ENCODE measurements at regions not wholly inside any gene's neighbourhood (a gene's known extent, or its start where the extent isn't known, plus 50 kb on each side); places are given as distances from the start of the nearest gene placed in this dataset.

DNA sequence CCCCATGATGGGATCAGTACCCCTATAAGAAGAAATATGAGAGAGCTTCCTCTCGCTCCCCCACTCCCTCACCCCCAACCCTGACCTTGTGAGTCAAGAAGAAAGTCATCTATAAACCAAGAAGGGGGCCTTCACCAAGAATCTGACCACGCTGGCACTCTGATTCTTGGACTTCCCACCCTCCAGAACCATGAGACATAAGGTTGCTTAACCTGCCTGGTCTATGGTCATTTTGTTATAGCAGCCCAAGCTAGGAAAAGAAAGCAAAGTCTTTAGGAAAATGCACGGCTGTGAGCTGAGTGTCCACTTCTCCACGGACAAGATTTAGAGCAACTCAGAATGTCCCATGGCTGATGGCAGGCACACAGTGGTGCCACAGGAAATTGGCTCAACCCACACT, 333.5 kb downstream of the SOX9 start:
- no peak overlapping the region for H2AFZ ChIP-seq (ENCODE audit: low read length)
- H4K20me1 ChIP-seq (ENCODE audit: control insufficient read depth, extremely low read depth, insufficient read depth, low read length): no peaks in the 10 kb centered on the region
- no peaks in the 10 kb centered on the region for H3K79me2 ChIP-seq (ENCODE audit: control insufficient read depth, insufficient read depth, low read length)
- TF ChIP-seq, protein P1, sequence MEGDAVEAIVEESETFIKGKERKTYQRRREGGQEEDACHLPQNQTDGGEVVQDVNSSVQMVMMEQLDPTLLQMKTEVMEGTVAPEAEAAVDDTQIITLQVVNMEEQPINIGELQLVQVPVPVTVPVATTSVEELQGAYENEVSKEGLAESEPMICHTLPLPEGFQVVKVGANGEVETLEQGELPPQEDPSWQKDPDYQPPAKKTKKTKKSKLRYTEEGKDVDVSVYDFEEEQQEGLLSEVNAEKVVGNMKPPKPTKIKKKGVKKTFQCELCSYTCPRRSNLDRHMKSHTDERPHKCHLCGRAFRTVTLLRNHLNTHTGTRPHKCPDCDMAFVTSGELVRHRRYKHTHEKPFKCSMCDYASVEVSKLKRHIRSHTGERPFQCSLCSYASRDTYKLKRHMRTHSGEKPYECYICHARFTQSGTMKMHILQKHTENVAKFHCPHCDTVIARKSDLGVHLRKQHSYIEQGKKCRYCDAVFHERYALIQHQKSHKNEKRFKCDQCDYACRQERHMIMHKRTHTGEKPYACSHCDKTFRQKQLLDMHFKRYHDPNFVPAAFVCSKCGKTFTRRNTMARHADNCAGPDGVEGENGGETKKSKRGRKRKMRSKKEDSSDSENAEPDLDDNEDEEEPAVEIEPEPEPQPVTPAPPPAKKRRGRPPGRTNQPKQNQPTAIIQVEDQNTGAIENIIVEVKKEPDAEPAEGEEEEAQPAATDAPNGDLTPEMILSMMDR (conservative IDR thresholded peaks at IDR 0.05 in 1 of 2, IDR thresholded peaks at IDR 0.05 in 1 of 2; ENCODE audit: low read depth in 1 of 2, low read length in 2 of 2): no peak
- no peak for TF ChIP-seq EZH2 (IDR thresholded peaks at IDR 0.05; ENCODE audit: low read length, missing control alignments)
- H3K4me3 ChIP-seq (replicated peaks in 1 of 4; ENCODE audit: control extremely low read depth in 1 of 4, insufficient read depth in 1 of 4, low read depth in 3 of 4, low read length in 4 of 4): no peak overlapping the region
- no peak overlapping the region for H3K27ac ChIP-seq (ENCODE audit: insufficient read depth, low read length)
- no peaks in the 10 kb centered on the region for H3K9me3 ChIP-seq (ENCODE audit: control insufficient read depth, insufficient read depth, low read depth, low read length)
- no peak overlapping the region for H3K9ac ChIP-seq (ENCODE audit: insufficient read depth, low read length)
- peaks cover 3% of the 10 kb centered on the region for H3K4me1 ChIP-seq (ENCODE audit: control insufficient read depth, extremely low read depth, insufficient read depth, low read length)
- no peaks in the 10 kb centered on the region for H3K27me3 ChIP-seq (ENCODE audit: control insufficient read depth, insufficient read depth, low read length)
- H3K4me2 ChIP-seq (ENCODE audit: extremely low read depth, insufficient read depth, low read length): no peak overlapping the region
- no peaks in the 10 kb centered on the region for H3K36me3 ChIP-seq (ENCODE audit: control insufficient read depth, insufficient read depth, low read length)
- DNase-seq (ENCODE audit: low read depth in 2 of 2): no peak

DNA sequence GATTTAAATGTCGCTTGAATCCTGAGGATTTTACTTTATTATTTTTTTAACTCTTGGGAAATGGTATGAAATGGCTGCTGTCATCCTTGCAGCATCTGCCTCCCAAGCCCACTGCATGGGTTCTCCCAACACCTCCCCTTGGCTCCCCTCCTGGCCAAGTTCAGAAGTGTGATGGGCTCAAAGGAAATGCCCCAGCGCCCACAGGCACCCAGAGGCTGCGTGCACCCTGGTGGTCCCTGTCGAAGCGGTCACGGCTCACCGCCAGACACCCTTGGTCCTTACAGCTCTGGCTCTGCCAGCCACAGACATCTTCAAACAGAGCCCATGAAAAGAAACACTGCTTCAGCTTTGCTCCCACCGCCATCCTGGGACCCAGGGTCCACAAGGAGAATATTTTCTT, 334.7 kb downstream of the SOX9 start:
- Histone ChIP-seq H3K9ac (ENCODE audit: insufficient read depth, low read length) (no peak overlapping the region), H3K4me1 (ENCODE audit: control insufficient read depth, extremely low read depth, insufficient read depth, low read length) (peaks cover 3% of the 10 kb centered on the region), H3K4me2 (ENCODE audit: extremely low read depth, insufficient read depth, low read length) (peak overlapping the region; percentile 33), H3K4me3 (replicated peaks in 1 of 4; ENCODE audit: control extremely low read depth in 1 of 4, insufficient read depth in 1 of 4, low read depth in 3 of 4, low read length in 4 of 4) (no peak overlapping the region), H3K79me2 (ENCODE audit: control insufficient read depth, insufficient read depth, low read length) (no peaks in the 10 kb centered on the region), H4K20me1 (ENCODE audit: control insufficient read depth, extremely low read depth, insufficient read depth, low read length) (no peaks in the 10 kb centered on the region), H3K36me3 (ENCODE audit: control insufficient read depth, insufficient read depth, low read length) (no peaks in the 10 kb centered on the region), H3K27ac (ENCODE audit: insufficient read depth, low read length) (no peak overlapping the region), H3K27me3 (ENCODE audit: control insufficient read depth, insufficient read depth, low read length) (no peaks in the 10 kb centered on the region), H2AFZ (ENCODE audit: low read length) (no peak overlapping the region), H3K9me3 (ENCODE audit: control insufficient read depth, insufficient read depth, low read depth, low read length) (no peaks in the 10 kb centered on the region)
- DNase-seq (ENCODE audit: low read depth in 2 of 2): no peak
- TF ChIP-seq, protein P1 (conservative IDR thresholded peaks at IDR 0.05 in 1 of 2, IDR thresholded peaks at IDR 0.05 in 1 of 2; ENCODE audit: low read depth in 1 of 2, low read length in 2 of 2): no peak
- TF ChIP-seq EZH2 (IDR thresholded peaks at IDR 0.05; ENCODE audit: low read length, missing control alignments): no peak

DNA sequence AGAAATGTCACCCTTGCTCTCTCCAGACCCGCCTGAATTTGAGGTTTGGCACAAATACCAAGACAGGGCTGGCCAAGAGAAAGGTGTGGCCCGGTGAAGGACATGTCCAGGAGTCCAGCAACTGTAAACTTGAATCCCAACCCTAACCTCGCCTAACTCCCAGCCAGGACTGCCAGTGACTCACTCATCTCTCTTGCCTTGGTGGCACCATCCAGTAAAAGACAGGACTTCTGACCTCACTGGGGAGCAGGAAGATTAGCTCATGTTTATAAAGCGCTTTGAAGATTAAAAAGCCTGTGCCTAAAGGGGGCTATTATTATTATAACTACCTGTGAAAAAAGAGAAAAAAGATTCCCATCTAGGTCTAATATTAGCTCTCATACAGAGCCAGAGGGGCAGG, 335.3 kb downstream of the SOX9 start:
- Histone ChIP-seq H3K4me1 (ENCODE audit: control insufficient read depth, extremely low read depth, insufficient read depth, low read length) (peaks cover 3% of the 10 kb centered on the region), H3K79me2 (ENCODE audit: control insufficient read depth, insufficient read depth, low read length) (no peaks in the 10 kb centered on the region), H3K27ac (ENCODE audit: insufficient read depth, low read length) (no peak overlapping the region), H3K9me3 (ENCODE audit: control insufficient read depth, insufficient read depth, low read depth, low read length) (no peaks in the 10 kb centered on the region), H2AFZ (ENCODE audit: low read length) (no peak overlapping the region), H4K20me1 (ENCODE audit: control insufficient read depth, extremely low read depth, insufficient read depth, low read length) (no peaks in the 10 kb centered on the region), H3K36me3 (ENCODE audit: control insufficient read depth, insufficient read depth, low read length) (no peaks in the 10 kb centered on the region), H3K4me3 (replicated peaks in 1 of 4; ENCODE audit: control extremely low read depth in 1 of 4, insufficient read depth in 1 of 4, low read depth in 3 of 4, low read length in 4 of 4) (no peak overlapping the region), H3K4me2 (ENCODE audit: extremely low read depth, insufficient read depth, low read length) (peak overlapping the region; percentile 33), H3K9ac (ENCODE audit: insufficient read depth, low read length) (no peak overlapping the region), H3K27me3 (ENCODE audit: control insufficient read depth, insufficient read depth, low read length) (no peaks in the 10 kb centered on the region)
- TF ChIP-seq, protein P1 (conservative IDR thresholded peaks at IDR 0.05 in 1 of 2, IDR thresholded peaks at IDR 0.05 in 1 of 2; ENCODE audit: low read depth in 1 of 2, low read length in 2 of 2): no peak
- no peak for TF ChIP-seq EZH2 (IDR thresholded peaks at IDR 0.05; ENCODE audit: low read length, missing control alignments)
- peak; percentile 56 to 84 for DNase-seq (ENCODE audit: low read depth in 2 of 2)

All from fibroblast of lung (primary cell).